GM19035 (cell line): ENCODE measurements at regions not wholly inside any gene's neighbourhood (a gene's known extent, or its start where the extent isn't known, plus 50 kb on each side); places are given as distances from the start of the nearest gene placed in this dataset.

Source experiments
- ATAC-seq: cut with Tn5 transposase; IDR thresholded peaks from one replicate; pipeline ENCODE4 v1.9.1; 2021; ENCODE audit not compliant: unreplicated experiment

DNA sequence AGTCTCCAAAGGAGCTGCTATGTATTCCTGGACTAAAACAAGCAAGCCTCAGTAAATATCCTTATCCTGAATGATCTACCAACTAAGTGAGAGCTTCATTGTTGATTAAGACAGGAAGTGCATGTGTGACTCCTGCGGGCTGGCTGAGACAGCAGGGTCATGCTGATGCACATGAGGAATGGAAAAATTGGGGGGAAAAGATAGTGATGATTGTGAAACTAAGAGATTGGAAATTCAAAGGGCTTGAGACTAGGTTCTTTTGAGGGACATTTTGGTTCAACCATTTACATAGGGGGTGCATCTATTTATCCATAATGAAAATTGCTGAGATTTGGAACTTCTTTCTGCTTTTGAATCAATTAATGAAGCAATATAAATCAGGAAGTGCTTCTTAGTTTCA lies 61.1 kb upstream of the C1QTNF7 start:
- ATAC-seq = no peak

GRCh38 chr4:15368856-15369255 lies 59.0 kb upstream of the C1QTNF7 start:
- ATAC-seq = no peak

DNA sequence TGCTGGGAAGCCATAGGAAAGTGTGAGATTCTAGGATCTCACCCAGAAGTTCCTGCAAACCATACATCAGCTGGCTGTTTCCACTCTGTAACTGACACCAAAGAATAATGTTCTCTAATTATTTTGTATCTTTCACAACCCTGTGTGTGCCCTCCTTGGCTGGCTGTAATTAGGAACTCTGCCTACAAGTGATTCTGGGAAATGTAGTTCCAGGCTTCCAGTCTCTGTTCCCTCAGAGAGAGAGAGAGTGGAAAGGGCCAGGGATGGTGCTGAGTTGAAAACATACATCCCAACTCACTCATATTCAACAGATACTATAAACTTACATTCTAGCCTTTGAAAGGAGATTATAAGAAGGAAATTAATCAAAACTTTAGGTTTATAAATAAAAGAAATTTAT lies 57.5 kb upstream of the C1QTNF7 start:
- ATAC-seq = no peak

DNA sequence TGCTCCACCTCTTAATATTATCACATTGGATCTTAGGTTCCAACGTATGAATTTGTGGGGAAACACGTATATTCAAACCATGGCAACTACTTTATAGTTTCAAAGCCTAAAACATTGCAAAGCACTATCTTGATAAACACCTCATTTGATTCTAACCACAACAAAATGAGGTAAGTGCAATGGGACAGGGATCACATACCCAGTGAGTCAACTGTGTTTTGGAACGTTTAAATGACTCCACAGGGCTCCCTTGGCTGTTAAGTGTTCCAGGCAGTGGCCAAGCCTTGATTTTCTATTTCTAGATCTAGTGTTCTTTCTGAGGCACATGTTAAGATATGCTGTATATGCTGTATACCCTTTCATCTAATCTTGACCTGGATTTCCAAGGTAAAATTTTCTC lies 54.5 kb upstream of the C1QTNF7 start:
- no peak for ATAC-seq

DNA sequence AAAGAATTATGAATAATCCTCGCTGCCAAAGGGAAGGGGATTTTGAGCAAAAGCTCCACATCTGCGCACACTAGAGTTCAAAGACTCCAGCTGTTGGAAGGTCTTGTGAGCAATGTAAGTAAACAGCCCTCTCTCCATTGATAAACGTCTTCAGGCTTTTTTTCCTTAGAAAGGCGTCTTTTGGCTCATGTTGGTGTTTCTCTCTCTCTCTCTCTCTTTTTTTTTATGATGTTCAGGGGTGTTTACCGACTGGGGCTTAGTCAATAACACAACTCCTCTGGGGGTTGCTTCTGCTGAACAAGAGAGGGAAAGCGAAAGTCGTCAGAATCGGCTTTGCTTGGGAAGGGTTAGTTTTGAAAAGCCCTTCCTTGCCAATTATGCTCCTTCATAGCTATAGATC lies 53.2 kb upstream of the C1QTNF7 start:
- no peak for ATAC-seq

DNA sequence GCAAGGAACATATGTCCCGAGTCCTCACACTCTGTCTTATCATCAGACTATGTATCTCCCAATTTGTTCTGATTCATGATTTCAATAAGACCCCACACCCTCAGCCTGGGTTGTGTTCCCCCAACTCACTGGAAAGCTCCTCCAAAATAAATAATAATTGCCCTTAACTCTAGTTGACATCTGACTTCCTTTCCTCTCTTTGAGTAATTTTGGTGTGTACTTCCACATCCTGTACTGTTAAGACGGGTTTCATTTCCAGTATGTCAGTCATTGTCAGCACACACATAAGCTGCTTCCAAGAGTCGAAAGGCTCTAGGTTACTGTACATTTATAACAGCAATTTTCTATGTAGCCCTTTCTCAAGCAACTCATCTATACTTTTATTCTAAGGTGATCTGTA lies 52.2 kb upstream of the C1QTNF7 start:
- ATAC-seq = no peak

- no peak for ATAC-seq
These were observed 51.7 kb upstream of the C1QTNF7 start for GRCh38 chr4:15376145-15376544.

DNA sequence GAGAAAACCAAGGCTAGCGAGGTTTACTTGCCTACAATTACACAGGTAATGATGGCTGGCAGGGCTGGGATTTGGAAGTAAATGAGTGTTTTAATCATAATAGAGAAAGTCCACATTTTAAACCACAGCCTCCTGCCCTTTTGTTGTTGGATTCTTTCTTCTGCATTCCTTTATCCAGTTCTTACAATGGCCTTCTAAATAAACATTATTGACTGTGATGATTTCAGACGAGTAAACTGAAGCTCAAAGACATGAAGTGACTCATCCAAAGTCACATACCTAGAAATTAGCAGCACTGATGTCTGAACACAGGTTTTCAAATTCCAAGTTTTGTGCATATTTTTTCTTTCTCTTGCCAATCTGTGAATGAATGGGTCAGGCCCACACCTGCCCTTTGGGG lies 51.2 kb upstream of the C1QTNF7 start:
- ATAC-seq = no peak
